ENCODE measurements at regions not wholly inside any gene's neighbourhood (a gene's known extent, or its start where the extent isn't known, plus 50 kb on each side); places are given as distances from the start of the nearest gene placed in this dataset.

GRCh38 chr12:125454786-125455480 is 389.7 kb downstream of the AACS start:
- Histone ChIP-seq H3K4me3 (ENCODE audit: low read length) (no peak overlapping the region), H2AFZ (ENCODE audit: low read depth, low read length) (no peak overlapping the region), H3K4me1 (ENCODE audit: insufficient read depth, low read length) (no peaks in the 10 kb centered on the region), H3K9me3 (ENCODE audit: low read length) (no peaks in the 10 kb centered on the region), H3K27me3 (ENCODE audit: insufficient read depth, low read length) (no peaks in the 10 kb centered on the region), H3K36me3 (ENCODE audit: insufficient read depth, low read length) (no peaks in the 10 kb centered on the region)

GRCh38 chr12:125455556-125455955 is 390.3 kb downstream of the AACS start:
- Histone ChIP-seq H3K36me3 (ENCODE audit: insufficient read depth, low read length) (no peaks in the 10 kb centered on the region), H3K27me3 (ENCODE audit: insufficient read depth, low read length) (no peaks in the 10 kb centered on the region), H2AFZ (ENCODE audit: low read depth, low read length) (no peak overlapping the region), H3K4me1 (ENCODE audit: insufficient read depth, low read length) (no peaks in the 10 kb centered on the region), H3K4me3 (ENCODE audit: low read length) (no peak overlapping the region), H3K9me3 (ENCODE audit: low read length) (no peaks in the 10 kb centered on the region)

- Histone ChIP-seq H3K4me1 (ENCODE audit: insufficient read depth, low read length) (no peaks in the 10 kb centered on the region), H3K36me3 (ENCODE audit: insufficient read depth, low read length) (no peaks in the 10 kb centered on the region), H3K9me3 (ENCODE audit: low read length) (no peaks in the 10 kb centered on the region), H3K4me3 (ENCODE audit: low read length) (no peak overlapping the region), H2AFZ (ENCODE audit: low read depth, low read length) (no peak overlapping the region), H3K27me3 (ENCODE audit: insufficient read depth, low read length) (no peaks in the 10 kb centered on the region)
Observed at GRCh38 chr12:125458552-125459268, 393.5 kb downstream of the AACS start.

DNA sequence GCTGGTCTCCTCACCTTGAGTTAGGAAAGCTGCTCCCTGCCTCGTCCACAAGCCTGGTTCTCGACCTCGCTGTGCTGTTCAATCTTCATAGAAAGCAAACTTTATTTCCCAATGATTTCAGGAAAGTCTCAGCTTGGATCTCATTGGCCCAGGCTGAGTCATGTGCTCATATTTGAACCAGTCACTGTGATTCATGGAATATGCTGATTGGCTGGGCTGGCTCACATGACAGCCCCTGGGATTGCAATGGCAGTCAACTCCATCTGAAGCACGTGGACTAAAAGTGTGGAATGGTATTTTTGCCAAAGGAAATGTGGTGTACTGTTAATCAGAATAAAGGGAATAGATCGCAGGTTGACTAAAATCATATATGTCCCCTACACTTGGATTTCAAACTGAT is 396.6 kb downstream of the AACS start:
- no peak overlapping the region for H2AFZ ChIP-seq (ENCODE audit: low read depth, low read length)
- no peak overlapping the region for H3K4me3 ChIP-seq (ENCODE audit: low read length)
- no peaks in the 10 kb centered on the region for H3K9me3 ChIP-seq (ENCODE audit: low read length)
- no peaks in the 10 kb centered on the region for H3K4me1 ChIP-seq (ENCODE audit: insufficient read depth, low read length)
- H3K36me3 ChIP-seq (ENCODE audit: insufficient read depth, low read length) = no peaks in the 10 kb centered on the region
- no peaks in the 10 kb centered on the region for H3K27me3 ChIP-seq (ENCODE audit: insufficient read depth, low read length)

DNA sequence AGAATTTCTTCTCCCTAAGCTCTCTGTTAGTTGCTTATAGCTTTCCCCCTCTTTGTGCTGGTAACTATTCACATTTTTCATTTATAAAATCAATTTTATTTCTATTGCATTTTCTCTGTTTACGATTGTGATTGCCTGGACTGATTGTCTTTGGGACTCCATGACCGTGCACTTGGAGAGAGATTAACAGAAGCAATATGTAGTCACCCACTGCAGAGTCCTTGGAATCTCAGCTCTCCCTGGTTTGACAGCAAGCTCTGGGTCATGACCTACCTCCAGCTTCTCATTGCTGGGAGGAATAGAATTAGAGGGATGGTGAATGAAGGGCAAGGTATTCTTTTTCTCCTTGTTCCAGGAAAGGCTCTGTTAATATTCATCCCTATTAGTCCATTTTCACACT is 398.2 kb downstream of the AACS start:
- no peak overlapping the region for H2AFZ ChIP-seq (ENCODE audit: low read depth, low read length)
- H3K27me3 ChIP-seq (ENCODE audit: insufficient read depth, low read length) = no peaks in the 10 kb centered on the region
- no peaks in the 10 kb centered on the region for H3K36me3 ChIP-seq (ENCODE audit: insufficient read depth, low read length)
- no peaks in the 10 kb centered on the region for H3K9me3 ChIP-seq (ENCODE audit: low read length)
- H3K4me1 ChIP-seq (ENCODE audit: insufficient read depth, low read length) = no peaks in the 10 kb centered on the region
- no peak overlapping the region for H3K4me3 ChIP-seq (ENCODE audit: low read length)

DNA sequence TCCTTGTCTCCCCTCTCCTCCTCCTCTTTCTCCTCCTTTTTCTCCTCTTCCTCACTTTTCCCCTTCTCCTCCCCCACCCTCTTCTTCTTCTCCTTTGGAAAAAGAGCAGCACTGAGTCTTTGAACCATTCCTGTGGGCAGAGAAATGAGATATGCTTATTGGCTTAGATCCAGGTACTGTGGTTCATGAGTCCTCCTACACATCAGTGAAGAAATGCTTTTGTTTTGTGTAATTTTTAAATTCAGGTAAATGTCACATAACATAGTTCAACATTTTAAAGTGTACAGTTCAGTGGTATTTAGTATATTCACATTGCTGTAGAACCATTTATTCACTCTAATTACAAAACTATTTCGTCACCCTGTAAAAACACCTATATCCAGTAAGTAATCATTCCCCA is 402.1 kb downstream of the AACS start:
- H3K9me3 ChIP-seq (ENCODE audit: low read length) = no peaks in the 10 kb centered on the region
- no peaks in the 10 kb centered on the region for H3K4me1 ChIP-seq (ENCODE audit: insufficient read depth, low read length)
- H3K36me3 ChIP-seq (ENCODE audit: insufficient read depth, low read length) = no peaks in the 10 kb centered on the region
- no peak overlapping the region for H2AFZ ChIP-seq (ENCODE audit: low read depth, low read length)
- no peaks in the 10 kb centered on the region for H3K27me3 ChIP-seq (ENCODE audit: insufficient read depth, low read length)
- no peak overlapping the region for H3K4me3 ChIP-seq (ENCODE audit: low read length)

- Histone ChIP-seq H3K4me3 (ENCODE audit: low read length) (no peak overlapping the region), H3K36me3 (ENCODE audit: insufficient read depth, low read length) (no peaks in the 10 kb centered on the region), H2AFZ (ENCODE audit: low read depth, low read length) (no peak overlapping the region), H3K9me3 (ENCODE audit: low read length) (no peaks in the 10 kb centered on the region), H3K4me1 (ENCODE audit: insufficient read depth, low read length) (no peaks in the 10 kb centered on the region), H3K27me3 (ENCODE audit: insufficient read depth, low read length) (no peaks in the 10 kb centered on the region)
Observed at GRCh38 chr12:125469683-125470082, 404.4 kb downstream of the AACS start.

DNA sequence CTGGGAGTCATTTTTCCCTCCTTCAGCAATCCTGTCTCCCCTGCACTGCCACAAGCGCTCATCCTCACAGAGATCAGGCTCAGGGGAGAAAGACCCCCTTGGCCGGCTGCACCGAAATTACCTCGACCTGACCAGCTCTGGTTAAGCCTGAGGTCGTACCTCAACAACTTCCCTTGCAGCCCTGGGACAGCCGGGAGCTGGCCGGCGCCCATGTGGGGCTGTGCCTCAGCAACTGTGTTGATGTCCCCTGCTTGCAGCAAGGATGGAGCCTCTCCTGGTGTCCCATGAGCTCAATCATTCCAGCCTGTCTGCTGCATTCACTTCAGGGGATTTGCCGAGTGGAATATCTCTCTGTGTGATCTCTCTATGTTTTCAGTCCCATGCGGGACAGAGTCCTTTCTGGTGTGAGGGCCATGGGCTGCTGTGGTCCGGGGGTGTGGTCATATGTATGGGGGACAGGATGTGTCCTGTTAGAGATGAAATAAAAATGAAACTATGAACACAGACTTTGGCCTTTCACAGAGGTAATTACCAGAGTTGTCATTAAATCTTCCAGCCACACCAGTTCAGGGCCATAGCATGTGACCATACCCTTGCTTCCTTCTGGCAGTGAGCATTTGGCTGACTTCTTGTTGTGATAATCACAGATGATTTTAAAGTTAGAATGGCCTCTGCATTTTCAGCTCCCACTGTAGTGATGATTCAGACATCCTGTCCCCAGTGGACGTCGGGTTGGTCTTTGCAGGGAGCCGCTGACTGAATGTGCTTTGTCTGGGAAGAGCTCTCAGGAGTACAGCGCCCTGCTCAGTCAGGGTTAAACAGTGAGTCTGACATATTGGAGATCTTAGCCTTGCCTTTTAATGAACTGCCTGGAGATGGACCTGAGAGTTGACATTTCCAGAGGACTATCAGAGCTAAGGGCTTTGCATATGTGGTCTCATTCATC is 405.9 kb downstream of the AACS start:
- Histone ChIP-seq H3K4me3 (ENCODE audit: low read length) (no peak overlapping the region), H3K9me3 (ENCODE audit: low read length) (no peaks in the 10 kb centered on the region), H3K4me1 (ENCODE audit: insufficient read depth, low read length) (no peaks in the 10 kb centered on the region), H3K36me3 (ENCODE audit: insufficient read depth, low read length) (no peaks in the 10 kb centered on the region), H3K27me3 (ENCODE audit: insufficient read depth, low read length) (no peaks in the 10 kb centered on the region), H2AFZ (ENCODE audit: low read depth, low read length) (no peak overlapping the region)

DNA sequence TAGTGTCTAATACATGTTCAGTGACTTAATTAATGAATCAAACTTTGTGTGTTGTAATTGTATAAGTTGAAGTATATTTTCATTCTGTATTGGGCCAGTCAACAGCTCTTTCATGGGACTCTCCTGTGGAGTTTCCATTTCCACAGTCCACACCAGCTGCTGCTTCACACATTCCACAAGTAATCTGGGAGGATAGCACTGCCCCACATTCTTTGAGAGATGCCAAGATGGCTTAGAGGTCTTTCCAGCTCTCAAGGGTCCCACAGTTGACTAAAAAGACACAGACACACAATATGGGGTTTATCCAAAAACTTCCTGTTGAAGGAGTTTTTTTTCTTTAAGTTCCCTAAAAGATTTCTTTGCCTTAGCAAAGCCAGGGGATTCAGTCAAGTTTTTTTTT is 408.3 kb downstream of the AACS start:
- Histone ChIP-seq H3K9me3 (ENCODE audit: low read length) (no peaks in the 10 kb centered on the region), H2AFZ (ENCODE audit: low read depth, low read length) (no peak overlapping the region), H3K4me3 (ENCODE audit: low read length) (no peak overlapping the region), H3K36me3 (ENCODE audit: insufficient read depth, low read length) (no peaks in the 10 kb centered on the region), H3K4me1 (ENCODE audit: insufficient read depth, low read length) (no peaks in the 10 kb centered on the region), H3K27me3 (ENCODE audit: insufficient read depth, low read length) (no peaks in the 10 kb centered on the region)

- Histone ChIP-seq H3K27me3 (ENCODE audit: insufficient read depth, low read length) (no peaks in the 10 kb centered on the region), H2AFZ (ENCODE audit: low read depth, low read length) (no peak overlapping the region), H3K36me3 (ENCODE audit: insufficient read depth, low read length) (no peaks in the 10 kb centered on the region), H3K9me3 (ENCODE audit: low read length) (no peaks in the 10 kb centered on the region), H3K4me1 (ENCODE audit: insufficient read depth, low read length) (no peaks in the 10 kb centered on the region), H3K4me3 (ENCODE audit: low read length) (no peak overlapping the region)
Observed at GRCh38 chr12:125487336-125487735, 422.1 kb downstream of the AACS start.

GRCh38 chr12:125491553-125491952 is 426.3 kb downstream of the AACS start:
- Histone ChIP-seq H3K36me3 (ENCODE audit: insufficient read depth, low read length) (no peaks in the 10 kb centered on the region), H2AFZ (ENCODE audit: low read depth, low read length) (no peak overlapping the region), H3K27me3 (ENCODE audit: insufficient read depth, low read length) (no peaks in the 10 kb centered on the region), H3K9me3 (ENCODE audit: low read length) (no peaks in the 10 kb centered on the region), H3K4me3 (ENCODE audit: low read length) (no peak overlapping the region), H3K4me1 (ENCODE audit: insufficient read depth, low read length) (no peaks in the 10 kb centered on the region)

GRCh38 chr12:125492354-125493270 is 427.4 kb downstream of the AACS start:
- Histone ChIP-seq H3K4me3 (ENCODE audit: low read length) (no peak overlapping the region), H3K4me1 (ENCODE audit: insufficient read depth, low read length) (no peaks in the 10 kb centered on the region), H2AFZ (ENCODE audit: low read depth, low read length) (no peak overlapping the region), H3K27me3 (ENCODE audit: insufficient read depth, low read length) (no peaks in the 10 kb centered on the region), H3K9me3 (ENCODE audit: low read length) (no peaks in the 10 kb centered on the region), H3K36me3 (ENCODE audit: insufficient read depth, low read length) (no peaks in the 10 kb centered on the region)
